HG03025 (cell line): ENCODE measurements at regions not wholly inside any gene's neighbourhood (a gene's known extent, or its start where the extent isn't known, plus 50 kb on each side); places are given as distances from the start of the nearest gene placed in this dataset.

Experiments
- ATAC-seq: cut with Tn5 transposase; IDR thresholded peaks from one replicate; pipeline ENCODE4 v1.9.1; 2021; ENCODE audit warnings: mild to moderate bottlenecking, moderate library complexity; ENCODE audit not compliant: unreplicated experiment, low FRiP score

- ATAC-seq: no peak
These were observed 300.1 kb downstream of the TMEM167A start for GRCh38 chr5:82777106-82777505.

- ATAC-seq: no peak
These were observed 304.9 kb downstream of the TMEM167A start for GRCh38 chr5:82772281-82772680.

- ATAC-seq: no peak
These were observed 311.0 kb downstream of the TMEM167A start for GRCh38 chr5:82766206-82766605.

- ATAC-seq: no peak
These were observed 311.4 kb downstream of the TMEM167A start for GRCh38 chr5:82765765-82766164.

- ATAC-seq: no peak
These were observed 316.3 kb downstream of the TMEM167A start for GRCh38 chr5:82760856-82761255.

GRCh38 chr5:82758881-82759280, 318.3 kb downstream of the TMEM167A start:
- no peak for ATAC-seq

- ATAC-seq: peak; percentile 92
These were observed 322.4 kb downstream of the TMEM167A start for GRCh38 chr5:82754759-82755158.

- no peak for ATAC-seq
These were observed 323.0 kb downstream of the TMEM167A start for GRCh38 chr5:82754036-82754746.

GRCh38 chr5:82753374-82753773, 323.8 kb downstream of the TMEM167A start:
- no peak for ATAC-seq

- no peak for ATAC-seq
These were observed 327.8 kb downstream of the TMEM167A start for GRCh38 chr5:82749461-82749820.

- ATAC-seq: no peak
These were observed 328.3 kb downstream of the TMEM167A start for GRCh38 chr5:82748688-82749460.

GRCh38 chr5:82747986-82748385, 329.2 kb downstream of the TMEM167A start:
- ATAC-seq: no peak

GRCh38 chr5:82745016-82745415, 332.2 kb downstream of the TMEM167A start:
- ATAC-seq: no peak

- ATAC-seq: no peak
These were observed 338.4 kb downstream of the TMEM167A start for GRCh38 chr5:82738681-82739269.

GRCh38 chr5:82735160-82735789, 341.9 kb downstream of the TMEM167A start:
- no peak for ATAC-seq

GRCh38 chr5:82734347-82734746, 342.8 kb downstream of the TMEM167A start:
- no peak for ATAC-seq

- ATAC-seq: no peak
These were observed 346.3 kb downstream of the TMEM167A start for GRCh38 chr5:82730913-82731312.

- no peak for ATAC-seq
These were observed 348.1 kb downstream of the TMEM167A start for GRCh38 chr5:82728926-82729702.

GRCh38 chr5:82723168-82723567, 354.0 kb downstream of the TMEM167A start:
- ATAC-seq: no peak

GRCh38 chr5:82721087-82721410, 356.1 kb downstream of the TMEM167A start:
- ATAC-seq: no peak
